ENCODE measurements at regions not wholly inside any gene's neighbourhood (a gene's known extent, or its start where the extent isn't known, plus 50 kb on each side); places are given as distances from the start of the nearest gene placed in this dataset.

DNA sequence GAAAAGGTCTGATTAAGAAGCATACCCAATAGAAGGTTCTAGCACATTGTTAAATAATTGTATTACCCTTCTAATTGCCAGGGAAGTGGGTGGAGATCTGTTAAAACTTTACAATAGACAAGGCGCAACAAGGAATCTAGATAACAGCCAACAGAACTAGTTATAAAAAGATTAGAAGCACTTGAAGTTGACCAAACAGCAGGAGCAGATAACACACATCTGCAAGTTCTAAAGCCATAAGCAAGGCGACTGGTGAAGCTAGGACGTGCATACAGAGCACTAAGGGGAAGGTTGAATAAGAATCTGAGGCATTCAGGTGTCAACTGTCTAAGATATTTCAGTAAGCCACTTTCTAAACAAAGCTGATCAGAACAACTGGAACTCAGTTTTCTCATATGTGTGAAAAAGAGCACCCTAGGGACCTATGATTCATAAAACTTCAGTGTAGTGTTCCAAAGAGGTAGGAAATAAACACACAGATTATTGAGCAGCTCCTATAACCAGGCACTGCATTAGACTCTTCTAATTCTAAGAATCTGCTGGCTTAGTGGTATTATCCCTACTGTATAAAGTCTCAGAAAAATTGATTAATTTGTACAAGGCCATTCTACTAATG lies 111.2 kb downstream of the SAMD9 start:
- H3K4me1 ChIP-seq (ENCODE audit: control insufficient read depth in 2 of 2, insufficient read depth in 2 of 2, low read length in 1 of 2), result no peaks in the 10 kb centered on the region

DNA sequence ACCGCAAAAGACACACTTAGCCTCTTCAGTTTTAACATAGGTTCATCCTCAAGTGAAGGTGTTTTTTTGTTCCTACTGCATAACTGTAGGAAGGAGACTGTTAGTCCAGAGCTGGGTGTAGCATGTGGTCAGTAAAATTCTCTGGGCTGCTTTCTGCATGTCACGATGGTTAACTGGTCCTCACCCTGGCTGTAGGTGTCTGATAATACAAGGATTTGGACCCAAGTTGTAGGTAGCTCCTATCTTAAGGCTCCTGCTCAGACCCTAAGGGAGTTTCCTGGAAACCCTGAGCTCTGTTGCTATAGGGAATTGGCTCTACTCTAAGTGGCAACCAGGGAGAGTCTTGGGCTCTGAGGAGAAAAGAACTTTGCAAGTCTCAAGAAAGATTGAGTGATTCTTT lies 112.9 kb downstream of the SAMD9 start:
- Histone ChIP-seq H3K4me3 (ENCODE audit: low read depth in 1 of 2, low read length in 2 of 2) (no peak overlapping the region), H3K27me3 (ENCODE audit: control insufficient read depth in 1 of 2, insufficient read depth in 2 of 2, low read length in 2 of 2) (no peaks in the 10 kb centered on the region), H3K36me3 (ENCODE audit: control insufficient read depth in 2 of 2, insufficient read depth in 2 of 2, low read length in 1 of 2) (no peaks in the 10 kb centered on the region), H3K9me3 (ENCODE audit: control insufficient read depth in 2 of 2, insufficient read depth in 1 of 2, low read depth in 1 of 2, low read length in 1 of 2) (no peaks in the 10 kb centered on the region), H3K4me1 (ENCODE audit: control insufficient read depth in 2 of 2, insufficient read depth in 2 of 2, low read length in 1 of 2) (no peaks in the 10 kb centered on the region), H3K27ac (ENCODE audit: low read depth in 2 of 2, low read length in 1 of 2) (no peak overlapping the region)
- 91 to 97% methylated on average over 2 of the region's 2 CpGs for WGBS, 2 donors

More for the DNA sequence above, 111.2 kb downstream of the SAMD9 start:
- H3K36me3 ChIP-seq (ENCODE audit: control insufficient read depth in 2 of 2, insufficient read depth in 2 of 2, low read length in 1 of 2), result no peaks in the 10 kb centered on the region
- no peaks in the 10 kb centered on the region for H3K9me3 ChIP-seq (ENCODE audit: control insufficient read depth in 2 of 2, insufficient read depth in 1 of 2, low read depth in 1 of 2, low read length in 1 of 2)
- no peak overlapping the region for H3K4me3 ChIP-seq (ENCODE audit: low read depth in 1 of 2, low read length in 2 of 2)
- WGBS, 2 donors, result 77 to 82% methylated on average over 3 of the region's 3 CpGs
- no peak overlapping the region for H3K27ac ChIP-seq (ENCODE audit: low read depth in 2 of 2, low read length in 1 of 2)
- no peaks in the 10 kb centered on the region for H3K27me3 ChIP-seq (ENCODE audit: control insufficient read depth in 1 of 2, insufficient read depth in 2 of 2, low read length in 2 of 2)

DNA sequence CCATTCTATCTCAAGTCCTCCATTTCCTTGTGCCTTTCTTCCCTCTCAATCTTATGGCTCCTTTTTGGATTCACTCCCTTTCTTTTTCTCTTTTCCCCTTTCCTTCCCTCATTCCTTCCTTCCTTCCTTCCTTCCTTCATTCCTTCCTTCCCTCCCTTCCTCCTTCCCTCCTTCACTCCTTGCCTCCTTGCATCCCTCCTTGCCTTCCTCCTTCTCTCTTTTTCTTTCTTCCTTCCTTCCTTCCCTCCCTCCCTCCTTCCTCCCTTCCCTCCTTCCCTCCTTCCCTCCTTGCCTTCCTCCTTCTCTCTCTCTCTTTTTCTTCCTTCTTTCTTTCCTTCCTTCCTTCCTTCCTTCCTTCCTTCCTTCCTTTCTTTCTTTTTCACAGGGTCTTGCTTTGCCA lies 120.1 kb downstream of the SAMD9 start:
- Histone ChIP-seq H3K4me1 (ENCODE audit: control insufficient read depth in 2 of 2, insufficient read depth in 2 of 2, low read length in 1 of 2) (no peaks in the 10 kb centered on the region), H3K4me3 (ENCODE audit: low read depth in 1 of 2, low read length in 2 of 2) (no peak overlapping the region), H3K9me3 (ENCODE audit: control insufficient read depth in 2 of 2, insufficient read depth in 1 of 2, low read depth in 1 of 2, low read length in 1 of 2) (no peaks in the 10 kb centered on the region), H3K27me3 (ENCODE audit: control insufficient read depth in 1 of 2, insufficient read depth in 2 of 2, low read length in 2 of 2) (no peaks in the 10 kb centered on the region), H3K27ac (ENCODE audit: low read depth in 2 of 2, low read length in 1 of 2) (no peak overlapping the region), H3K36me3 (ENCODE audit: control insufficient read depth in 2 of 2, insufficient read depth in 2 of 2, low read length in 1 of 2) (no peaks in the 10 kb centered on the region)

DNA sequence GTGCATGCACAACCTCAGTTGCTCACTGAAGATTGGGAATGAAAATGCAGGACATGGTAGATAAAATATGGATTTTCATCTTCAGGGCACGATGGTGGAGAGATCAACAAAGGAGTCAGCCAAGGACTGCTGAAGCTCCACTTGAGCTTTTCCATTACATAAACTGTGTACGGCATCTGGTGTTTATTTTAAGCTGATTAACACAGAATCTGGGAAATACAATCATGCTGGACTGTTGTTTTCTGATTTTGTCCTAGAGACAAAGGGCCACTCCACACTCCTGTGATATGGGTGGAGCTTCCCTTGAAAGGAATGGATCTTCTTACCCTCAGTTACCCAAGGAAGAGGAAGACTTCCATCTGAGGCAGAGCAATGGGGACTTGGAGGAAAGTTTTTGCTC lies 120.6 kb downstream of the SAMD9 start:
- H3K4me3 ChIP-seq (ENCODE audit: low read depth in 1 of 2, low read length in 2 of 2), result no peak overlapping the region
- H3K9me3 ChIP-seq (ENCODE audit: control insufficient read depth in 2 of 2, insufficient read depth in 1 of 2, low read depth in 1 of 2, low read length in 1 of 2), result no peaks in the 10 kb centered on the region
- WGBS, 2 donors, result 57 to 58% methylated on average over 2 of the region's 2 CpGs
- H3K27me3 ChIP-seq (ENCODE audit: control insufficient read depth in 1 of 2, insufficient read depth in 2 of 2, low read length in 2 of 2), result no peaks in the 10 kb centered on the region
- no peak overlapping the region for H3K27ac ChIP-seq (ENCODE audit: low read depth in 2 of 2, low read length in 1 of 2)
- H3K36me3 ChIP-seq (ENCODE audit: control insufficient read depth in 2 of 2, insufficient read depth in 2 of 2, low read length in 1 of 2), result no peaks in the 10 kb centered on the region
- no peaks in the 10 kb centered on the region for H3K4me1 ChIP-seq (ENCODE audit: control insufficient read depth in 2 of 2, insufficient read depth in 2 of 2, low read length in 1 of 2)

DNA sequence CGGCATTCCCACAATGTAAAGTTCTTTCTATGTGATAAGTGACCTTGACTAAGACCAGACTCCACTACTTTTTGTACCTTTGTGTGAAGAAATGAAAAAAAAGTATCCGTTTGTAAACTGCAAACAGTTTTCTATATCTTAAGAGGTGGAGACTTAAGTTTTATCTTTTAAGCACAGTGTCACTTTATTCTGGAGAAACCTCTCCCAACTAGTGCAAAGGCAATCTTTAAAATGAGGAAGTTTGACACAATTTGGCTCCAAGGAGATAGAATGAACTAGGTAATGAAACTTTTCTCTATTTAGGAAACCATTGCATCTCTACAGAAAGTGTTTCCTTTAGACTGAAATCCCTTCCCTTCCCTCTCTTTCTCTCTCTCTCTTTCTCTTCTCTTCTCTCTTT lies 122.9 kb downstream of the SAMD9 start:
- Histone ChIP-seq H3K4me3 (ENCODE audit: low read depth in 1 of 2, low read length in 2 of 2) (no peak overlapping the region), H3K27ac (ENCODE audit: low read depth in 2 of 2, low read length in 1 of 2) (no peak overlapping the region), H3K27me3 (ENCODE audit: control insufficient read depth in 1 of 2, insufficient read depth in 2 of 2, low read length in 2 of 2) (no peaks in the 10 kb centered on the region), H3K36me3 (ENCODE audit: control insufficient read depth in 2 of 2, insufficient read depth in 2 of 2, low read length in 1 of 2) (no peaks in the 10 kb centered on the region), H3K4me1 (ENCODE audit: control insufficient read depth in 2 of 2, insufficient read depth in 2 of 2, low read length in 1 of 2) (no peaks in the 10 kb centered on the region), H3K9me3 (ENCODE audit: control insufficient read depth in 2 of 2, insufficient read depth in 1 of 2, low read depth in 1 of 2, low read length in 1 of 2) (no peaks in the 10 kb centered on the region)
- WGBS, 2 donors, result 77 to 82% methylated on average over 2 of the region's 2 CpGs

DNA sequence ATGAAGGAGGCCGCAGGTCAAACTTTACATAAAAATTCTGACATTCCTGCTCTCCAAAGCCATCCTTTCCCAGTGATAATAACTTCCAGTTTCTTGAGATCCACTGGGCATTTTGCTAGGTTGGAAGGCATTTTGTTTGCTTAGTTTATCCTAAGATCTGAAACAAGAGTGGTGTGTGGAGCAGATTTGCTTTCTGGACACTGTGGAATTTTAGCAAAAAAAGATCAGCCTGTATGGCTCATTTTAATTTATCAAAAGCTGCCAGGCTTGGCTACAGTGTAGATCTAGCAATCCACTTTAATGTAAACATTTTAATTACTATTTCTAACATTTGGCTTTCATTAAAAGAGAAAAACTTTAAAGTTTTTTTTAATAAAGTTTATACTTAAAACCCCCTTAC lies 124.8 kb downstream of the SAMD9 start:
- 84 to 91% methylated on average over 1 of the region's 1 CpG for WGBS, 2 donors
- H3K36me3 ChIP-seq (ENCODE audit: control insufficient read depth in 2 of 2, insufficient read depth in 2 of 2, low read length in 1 of 2), result no peaks in the 10 kb centered on the region
- H3K4me1 ChIP-seq (ENCODE audit: control insufficient read depth in 2 of 2, insufficient read depth in 2 of 2, low read length in 1 of 2), result no peaks in the 10 kb centered on the region
- no peak overlapping the region for H3K4me3 ChIP-seq (ENCODE audit: low read depth in 1 of 2, low read length in 2 of 2)
- H3K9me3 ChIP-seq (ENCODE audit: control insufficient read depth in 2 of 2, insufficient read depth in 1 of 2, low read depth in 1 of 2, low read length in 1 of 2), result no peaks in the 10 kb centered on the region
- H3K27me3 ChIP-seq (ENCODE audit: control insufficient read depth in 1 of 2, insufficient read depth in 2 of 2, low read length in 2 of 2), result no peaks in the 10 kb centered on the region
- H3K27ac ChIP-seq (ENCODE audit: low read depth in 2 of 2, low read length in 1 of 2), result no peak overlapping the region

DNA sequence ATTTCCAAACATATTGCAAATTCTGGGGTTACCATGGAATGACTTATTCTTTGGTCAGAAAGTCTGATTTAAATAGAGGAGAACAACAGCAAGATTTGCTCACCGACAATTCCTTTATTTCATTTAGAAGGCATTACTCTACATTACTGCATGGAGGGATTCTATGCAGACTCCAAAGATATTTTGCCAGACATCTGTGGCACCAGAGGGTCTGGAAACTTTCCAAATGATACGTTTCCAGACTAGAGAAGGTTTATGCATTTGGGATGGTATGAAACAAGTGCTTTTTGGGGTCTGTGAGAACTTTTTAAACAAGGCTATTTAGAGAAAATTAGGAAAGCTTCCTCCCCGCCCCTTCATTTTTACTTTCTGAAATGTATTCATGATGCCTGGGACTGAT lies 125.3 kb downstream of the SAMD9 start:
- Histone ChIP-seq H3K36me3 (ENCODE audit: control insufficient read depth in 2 of 2, insufficient read depth in 2 of 2, low read length in 1 of 2) (no peaks in the 10 kb centered on the region), H3K27me3 (ENCODE audit: control insufficient read depth in 1 of 2, insufficient read depth in 2 of 2, low read length in 2 of 2) (no peaks in the 10 kb centered on the region), H3K27ac (ENCODE audit: low read depth in 2 of 2, low read length in 1 of 2) (no peak overlapping the region), H3K4me1 (ENCODE audit: control insufficient read depth in 2 of 2, insufficient read depth in 2 of 2, low read length in 1 of 2) (no peaks in the 10 kb centered on the region), H3K9me3 (ENCODE audit: control insufficient read depth in 2 of 2, insufficient read depth in 1 of 2, low read depth in 1 of 2, low read length in 1 of 2) (no peaks in the 10 kb centered on the region), H3K4me3 (ENCODE audit: low read depth in 1 of 2, low read length in 2 of 2) (no peak overlapping the region)
- 71 to 72% methylated on average over 3 of the region's 3 CpGs for WGBS, 2 donors

DNA sequence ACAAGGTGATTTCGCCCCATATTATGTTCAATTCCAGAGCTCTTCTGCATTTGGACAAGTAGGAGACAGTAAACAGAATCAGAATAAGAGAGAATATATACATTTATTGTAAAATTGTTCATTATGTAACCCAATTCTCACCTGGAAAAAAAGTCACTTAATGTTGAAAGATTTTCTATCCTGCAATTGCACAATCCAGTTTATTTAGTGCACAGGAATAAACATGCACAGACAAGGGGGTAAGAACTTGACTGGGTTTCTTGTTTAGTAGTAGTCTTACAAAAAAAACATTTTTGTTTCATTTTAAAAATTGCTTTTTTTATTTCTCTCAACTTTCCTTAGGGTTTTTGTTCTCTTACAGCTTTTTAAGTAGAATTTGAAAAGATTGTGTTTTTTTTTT lies 126.6 kb downstream of the SAMD9 start:
- Histone ChIP-seq H3K9me3 (ENCODE audit: control insufficient read depth in 2 of 2, insufficient read depth in 1 of 2, low read depth in 1 of 2, low read length in 1 of 2) (no peaks in the 10 kb centered on the region), H3K36me3 (ENCODE audit: control insufficient read depth in 2 of 2, insufficient read depth in 2 of 2, low read length in 1 of 2) (no peaks in the 10 kb centered on the region), H3K27me3 (ENCODE audit: control insufficient read depth in 1 of 2, insufficient read depth in 2 of 2, low read length in 2 of 2) (no peaks in the 10 kb centered on the region), H3K4me3 (ENCODE audit: low read depth in 1 of 2, low read length in 2 of 2) (no peak overlapping the region), H3K4me1 (ENCODE audit: control insufficient read depth in 2 of 2, insufficient read depth in 2 of 2, low read length in 1 of 2) (no peaks in the 10 kb centered on the region), H3K27ac (ENCODE audit: low read depth in 2 of 2, low read length in 1 of 2) (no peak overlapping the region)
- 94 to 100% methylated on average over 1 of the region's 1 CpG for WGBS, 2 donors

DNA sequence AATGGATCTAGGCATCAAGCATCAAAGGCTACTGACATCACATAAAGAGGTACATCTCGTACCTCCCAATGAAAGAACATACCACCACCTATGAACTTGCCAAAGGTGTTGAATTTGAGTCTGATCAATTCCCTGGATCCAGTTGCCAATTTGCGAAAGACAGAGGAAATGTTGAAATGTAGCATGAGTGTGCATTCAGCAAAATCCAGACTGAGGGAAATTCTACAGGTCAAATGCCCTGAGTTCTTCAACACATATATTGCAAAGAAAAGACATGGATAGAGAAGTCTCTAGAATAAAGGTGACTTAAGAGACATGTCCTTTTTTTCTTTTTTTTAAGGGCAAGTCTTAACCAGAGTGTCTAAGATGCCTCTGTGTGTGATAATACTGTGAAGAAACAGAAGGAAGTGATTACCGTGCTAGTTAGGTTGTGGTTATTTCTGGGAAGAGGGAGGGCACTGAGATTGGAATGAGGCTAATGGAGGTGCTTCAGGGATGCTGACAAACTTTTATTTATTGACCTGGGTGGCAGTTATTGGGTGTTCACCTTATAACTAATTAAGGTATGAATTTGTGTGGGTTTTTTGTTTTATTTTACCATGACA lies 128.7 kb downstream of the SAMD9 start:
- Histone ChIP-seq H3K9me3 (ENCODE audit: control insufficient read depth in 2 of 2, insufficient read depth in 1 of 2, low read depth in 1 of 2, low read length in 1 of 2) (no peaks in the 10 kb centered on the region), H3K36me3 (ENCODE audit: control insufficient read depth in 2 of 2, insufficient read depth in 2 of 2, low read length in 1 of 2) (no peaks in the 10 kb centered on the region), H3K27ac (ENCODE audit: low read depth in 2 of 2, low read length in 1 of 2) (no peak overlapping the region), H3K4me3 (ENCODE audit: low read depth in 1 of 2, low read length in 2 of 2) (no peak overlapping the region), H3K27me3 (ENCODE audit: control insufficient read depth in 1 of 2, insufficient read depth in 2 of 2, low read length in 2 of 2) (no peaks in the 10 kb centered on the region), H3K4me1 (ENCODE audit: control insufficient read depth in 2 of 2, insufficient read depth in 2 of 2, low read length in 1 of 2) (no peaks in the 10 kb centered on the region)
- 78 to 79% methylated on average over 3 of the region's 3 CpGs for WGBS, 2 donors

DNA sequence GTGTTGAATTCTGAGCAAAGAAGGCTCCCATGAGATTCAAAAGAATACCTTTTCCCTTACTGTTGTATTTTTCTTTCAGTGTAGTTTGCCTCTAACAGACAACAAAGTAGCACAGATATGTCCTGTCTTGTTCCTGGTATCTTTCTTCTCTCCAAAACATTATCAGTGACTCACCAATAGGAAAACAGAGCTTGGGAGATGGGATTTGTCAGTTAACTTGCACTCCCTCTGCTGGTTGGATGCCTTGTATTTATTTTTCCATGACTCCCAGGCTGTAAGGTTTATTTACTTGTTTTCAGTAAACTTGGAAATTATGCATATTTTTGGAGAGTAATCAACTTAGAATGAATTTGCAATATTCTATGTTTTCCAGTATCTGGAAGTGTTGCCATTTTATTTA lies 129.7 kb downstream of the SAMD9 start:
- Histone ChIP-seq H3K4me1 (ENCODE audit: control insufficient read depth in 2 of 2, insufficient read depth in 2 of 2, low read length in 1 of 2) (no peaks in the 10 kb centered on the region), H3K36me3 (ENCODE audit: control insufficient read depth in 2 of 2, insufficient read depth in 2 of 2, low read length in 1 of 2) (no peaks in the 10 kb centered on the region), H3K4me3 (ENCODE audit: low read depth in 1 of 2, low read length in 2 of 2) (no peak overlapping the region)

More for the DNA sequence above, 129.7 kb downstream of the SAMD9 start:
- Histone ChIP-seq H3K27ac (ENCODE audit: low read depth in 2 of 2, low read length in 1 of 2) (no peak overlapping the region), H3K27me3 (ENCODE audit: control insufficient read depth in 1 of 2, insufficient read depth in 2 of 2, low read length in 2 of 2) (no peaks in the 10 kb centered on the region), H3K9me3 (ENCODE audit: control insufficient read depth in 2 of 2, insufficient read depth in 1 of 2, low read depth in 1 of 2, low read length in 1 of 2) (no peaks in the 10 kb centered on the region)

Measured in esophagus (tissue), 2 donors.